RWPE1 (cell line): ENCODE measurements at regions not wholly inside any gene's neighbourhood (a gene's known extent, or its start where the extent isn't known, plus 50 kb on each side); places are given as distances from the start of the nearest gene placed in this dataset.

Experiments
- CTCF ChIA-PET: fragments of 350-600 bp; sonication (Branson Sonifier 250); formaldehyde crosslinking; extraction: SDS; loops from one replicate; lab custom pipeline; 2021; lab: Yijun Ruan, JAX
- POLR2A ChIA-PET: fragments of 400-600 bp; formaldehyde crosslinking; extraction: SDS; loops from one replicate; lab custom pipeline; 2020; ENCODE audit warnings: antibody characterized with exemption; ENCODE audit not compliant: low non-redundant PET; lab: Yijun Ruan, JAX
- DNase-seq: peaks from one replicate; pipeline ENCODE4 v3.0.0; 2012; ENCODE audit warnings: low spot score
- H3K27ac ChIP-seq: fragments of 450-650 bp; 2 replicates; pipeline ENCODE4 v1.5.1; 2017
- CTCF ChIP-seq: fragments of 450-650 bp; conservative IDR thresholded peaks from 2 replicates; pipeline ENCODE4 v1.5.1; 2017; ENCODE audit warnings: low read depth, mild to moderate bottlenecking

- no peak for DNase-seq
- ChIA-PET CTCF (no interaction called here), POLR2A (no interaction called here)
- no peak for TF ChIP-seq CTCF
- no peak overlapping the region for H3K27ac ChIP-seq
Observed at GRCh38 chr4:22253431-22253830, 262.4 kb downstream of the ADGRA3 start.

DNA sequence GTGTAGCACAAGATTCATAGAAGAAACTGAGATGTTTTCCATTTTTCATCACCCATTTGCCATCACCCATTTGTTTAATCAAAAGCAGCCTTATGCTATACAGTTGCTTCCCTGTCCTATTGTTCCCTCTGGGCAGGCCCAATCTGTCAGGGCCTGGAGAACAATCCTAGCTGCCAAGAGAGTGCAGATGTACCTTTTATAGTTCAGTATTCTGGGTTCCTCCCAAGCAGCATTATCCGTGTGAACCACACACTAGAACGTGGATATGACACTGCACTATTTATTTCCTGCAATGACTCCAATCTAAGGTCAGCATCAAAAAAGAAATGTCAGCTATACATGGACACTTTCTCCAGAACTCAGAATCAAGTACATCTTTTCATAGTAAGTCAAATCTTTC is 269.0 kb downstream of the ADGRA3 start:
- POLR2A ChIA-PET = no interaction called here
- TF ChIP-seq CTCF = no peak
- no peak overlapping the region for H3K27ac ChIP-seq
- no peak for DNase-seq
- CTCF ChIA-PET = no interaction called here

- POLR2A ChIA-PET = no interaction called here
- no peak for DNase-seq
- H3K27ac ChIP-seq = no peak overlapping the region
- CTCF ChIA-PET = no interaction called here
- no peak for TF ChIP-seq CTCF
Observed at GRCh38 chr4:22245294-22245693, 270.6 kb downstream of the ADGRA3 start.

DNA sequence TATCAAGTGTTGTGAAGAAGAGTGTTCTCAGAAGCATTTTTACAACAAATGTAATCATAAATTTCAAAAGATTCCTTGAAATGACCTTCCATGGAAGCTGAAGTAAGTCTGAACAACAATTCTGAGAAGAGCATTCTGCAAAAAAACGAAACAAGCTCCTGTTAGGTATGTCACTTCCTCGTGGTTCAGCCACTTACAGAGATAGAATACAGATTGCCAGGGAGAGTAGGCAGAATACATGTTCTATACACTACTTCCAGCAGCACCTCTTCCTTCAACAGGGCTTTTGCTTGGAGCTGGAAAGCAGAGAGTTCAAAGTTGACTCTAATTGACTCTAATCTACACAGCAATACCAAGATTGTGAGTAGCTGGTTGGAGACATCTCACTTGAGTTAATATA is 274.5 kb downstream of the ADGRA3 start:
- no peak overlapping the region for H3K27ac ChIP-seq
- no peak for DNase-seq
- POLR2A ChIA-PET = no interaction called here
- CTCF ChIA-PET = interaction anchor here (0.6 kb wide), 1 partner anchor 452 kb away, joined by 3 read pairs; no protein-coding TSS in a partner anchor
- TF ChIP-seq CTCF = no peak

DNA sequence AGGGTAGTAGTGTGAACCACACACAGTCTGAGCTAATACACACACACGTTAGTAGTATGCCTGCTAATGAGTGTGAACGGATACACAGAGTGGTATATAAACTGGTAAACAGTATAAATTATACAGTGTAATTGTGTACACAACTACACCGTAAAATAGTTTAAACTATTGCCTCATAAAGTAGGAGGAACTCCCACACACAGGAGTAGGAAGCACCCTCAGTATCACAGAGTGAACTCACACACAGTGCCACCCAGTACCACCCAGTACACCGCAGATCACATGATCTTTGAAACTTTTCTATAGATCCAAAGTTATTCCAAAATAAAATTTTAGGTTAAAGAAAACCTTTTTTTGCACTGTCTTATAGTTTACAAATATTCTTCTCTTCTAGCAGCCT is 275.1 kb downstream of the ADGRA3 start:
- no peak overlapping the region for H3K27ac ChIP-seq
- POLR2A ChIA-PET = no interaction called here
- no peak for DNase-seq
- no peak for TF ChIP-seq CTCF
- CTCF ChIA-PET = interaction anchor here (0.6 to 1.1 kb wide), 2 partner anchors 12 to 452 kb away, joined by 3 read pairs; no protein-coding TSS in a partner anchor

- DNase-seq = no peak
- H3K27ac ChIP-seq = no peak overlapping the region
- ChIA-PET POLR2A (no interaction called here), CTCF (interaction anchor here (0.6 kb wide), 1 partner anchor 109 kb away, joined by 3 read pairs; no protein-coding TSS in a partner anchor)
- no peak; the same call in 1 of the 2 replicates for TF ChIP-seq CTCF
Observed at GRCh38 chr4:22238742-22239141, 277.1 kb downstream of the ADGRA3 start.
